GM20431 (cell line): ENCODE measurements at regions not wholly inside any gene's neighbourhood (a gene's known extent, or its start where the extent isn't known, plus 50 kb on each side); places are given as distances from the start of the nearest gene placed in this dataset.

Source experiments
- in situ Hi-C: fragments of 300-500 bp; cut with MseI, MboI; formaldehyde crosslinking; loops from one replicate; pipeline ENCODE4 v1.15.0; 2020; ENCODE audit warnings: low sequenced_read_pairs; ENCODE audit not compliant: unreplicated experiment

GRCh38 chr2:175577368-175577970 lies 396.0 kb upstream of the ATP5MC3 start:
- in situ Hi-C loops, result no loop called here

GRCh38 chr2:175576875-175577274 lies 395.4 kb upstream of the ATP5MC3 start:
- in situ Hi-C loops, result no loop called here

- in situ Hi-C loops, result no loop called here
Measured at GRCh38 chr2:175576270-175576669, 394.8 kb upstream of the ATP5MC3 start.

DNA sequence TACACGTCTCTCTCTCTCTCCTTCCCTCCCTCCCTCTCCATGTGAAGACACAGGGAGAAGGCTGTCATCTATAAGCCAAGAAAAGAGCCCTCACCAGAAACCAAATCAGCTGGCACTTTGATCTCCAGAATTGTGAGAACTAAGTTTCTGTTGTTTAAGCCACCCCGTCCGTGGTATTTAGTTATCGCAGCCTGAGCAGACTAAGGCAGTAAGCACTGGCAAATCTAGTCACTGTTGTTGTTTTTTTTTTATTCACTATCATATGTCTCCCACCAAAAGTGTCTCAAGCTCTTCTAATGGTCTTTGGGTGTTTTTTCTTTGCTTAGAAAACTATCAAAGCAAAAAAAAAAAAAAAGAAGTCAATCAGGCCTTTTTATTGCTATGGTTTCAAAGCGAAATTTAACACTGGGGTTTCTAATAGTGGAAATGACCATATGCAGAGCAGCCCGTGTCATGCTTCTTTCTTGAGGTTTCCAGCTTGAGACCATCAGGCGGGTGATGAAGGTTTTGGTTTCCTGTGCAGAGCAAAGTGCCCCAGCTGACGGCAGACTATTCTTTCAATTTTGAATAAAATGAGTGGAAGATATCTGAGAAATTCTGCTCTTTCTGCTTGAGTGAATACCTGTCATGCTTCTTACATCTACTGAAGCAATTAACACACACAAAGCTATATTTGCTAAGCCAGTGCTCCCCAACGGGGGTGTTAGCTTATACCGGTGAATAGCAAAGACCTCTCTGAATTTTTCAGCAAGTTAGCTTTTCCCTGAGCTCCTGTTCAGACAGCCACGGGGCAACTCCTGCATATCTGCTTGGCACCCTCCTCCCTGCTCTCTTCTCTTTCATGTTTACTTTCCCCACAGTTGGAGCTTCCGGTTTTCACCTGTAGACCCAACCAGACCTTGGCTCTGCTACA lies 394.1 kb upstream of the ATP5MC3 start:
- in situ Hi-C loops, result no loop called here

GRCh38 chr2:175574069-175574468 lies 392.6 kb upstream of the ATP5MC3 start:
- in situ Hi-C loops, result no loop called here

DNA sequence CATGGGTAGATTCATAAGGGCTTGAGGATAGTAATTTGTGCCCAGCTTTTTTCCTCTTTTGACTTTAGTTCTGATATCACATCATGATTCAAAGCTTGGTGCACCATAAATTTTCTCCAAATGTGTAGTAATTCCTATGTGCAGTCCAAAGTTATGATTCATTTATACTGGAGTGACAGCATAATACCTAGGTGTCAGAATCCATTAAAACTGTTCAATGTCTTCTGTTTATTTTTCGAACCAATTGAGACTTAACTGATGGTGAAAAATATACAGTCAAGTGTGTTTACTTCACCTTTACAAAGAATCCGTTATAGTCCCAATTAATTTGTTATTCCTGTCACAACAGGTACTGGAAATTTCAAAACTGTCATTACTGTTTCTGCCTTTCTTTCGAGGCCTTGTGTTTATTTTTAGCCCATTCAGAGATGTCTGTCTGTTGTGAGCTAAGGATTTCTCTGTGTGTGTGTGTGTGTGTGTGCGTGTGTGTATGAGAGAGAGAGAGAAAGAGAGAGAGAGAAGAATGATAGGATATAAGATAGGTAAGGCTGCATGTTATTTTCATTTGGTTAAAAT lies 389.7 kb upstream of the ATP5MC3 start:
- in situ Hi-C loops, result no loop called here

DNA sequence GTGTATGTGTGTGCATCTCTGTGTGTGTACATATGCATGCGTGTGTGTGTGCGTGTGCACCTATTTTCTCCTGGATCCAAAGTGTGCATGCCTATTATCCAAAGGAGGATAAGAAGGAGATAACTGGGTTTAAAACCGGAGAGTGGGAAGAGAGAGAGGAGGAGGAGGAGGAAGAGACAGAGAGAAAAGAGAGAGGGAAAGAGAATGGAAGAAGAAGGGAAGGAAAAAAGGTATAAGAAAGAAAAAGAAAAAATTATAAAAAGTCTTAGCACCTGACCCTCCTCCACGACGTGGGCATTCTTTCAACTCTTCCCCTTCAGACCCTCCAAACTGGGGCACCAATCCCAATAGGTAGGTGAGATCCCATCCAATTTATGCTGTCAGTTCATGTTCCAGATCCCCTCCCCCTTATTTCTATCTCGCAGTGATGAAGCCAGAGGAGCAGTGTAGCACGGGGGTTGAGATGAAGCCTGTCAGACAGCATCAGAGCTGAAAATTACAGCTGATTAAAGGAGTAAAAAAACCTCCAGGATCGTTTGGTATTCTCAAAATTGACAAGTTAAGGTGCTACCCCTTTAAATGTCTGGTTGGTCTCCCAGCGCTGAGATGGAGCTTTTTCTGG lies 386.7 kb upstream of the ATP5MC3 start:
- in situ Hi-C loops, result no loop called here

GRCh38 chr2:175567435-175568061 lies 386.0 kb upstream of the ATP5MC3 start:
- in situ Hi-C loops, result no loop called here

DNA sequence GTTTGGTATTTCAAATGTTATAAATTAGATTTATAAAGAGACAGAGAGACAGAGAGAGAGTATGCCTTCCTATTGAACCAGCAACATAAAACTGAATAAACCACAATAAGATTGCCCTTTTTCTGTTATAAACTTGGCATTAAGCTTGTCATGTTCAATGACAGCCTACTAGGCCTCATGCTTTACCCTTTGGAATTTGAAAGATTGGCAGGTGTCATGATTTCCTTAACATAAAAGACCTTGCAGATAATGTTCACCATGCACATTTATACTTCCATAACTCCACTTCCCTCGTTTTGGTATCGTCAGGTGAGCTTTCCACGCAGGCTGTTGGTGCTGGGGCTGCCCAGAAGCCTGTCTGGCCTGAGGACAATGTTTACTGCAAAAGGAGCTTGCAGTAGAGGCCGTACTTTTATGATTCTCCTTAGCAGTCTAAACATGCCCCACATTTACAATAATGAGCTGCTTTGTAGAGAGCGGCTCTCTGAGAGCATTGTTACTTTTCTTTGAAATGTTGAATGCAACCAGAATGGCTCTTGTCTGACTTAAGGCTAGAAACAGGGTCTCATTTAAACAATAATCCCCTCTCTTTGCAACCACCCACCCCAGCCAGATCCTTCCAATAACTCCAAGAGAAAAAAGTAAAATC lies 379.1 kb upstream of the ATP5MC3 start:
- in situ Hi-C loops, result no loop called here

- in situ Hi-C loops, result no loop called here
Measured at GRCh38 chr2:175559613-175560012, 378.1 kb upstream of the ATP5MC3 start.

DNA sequence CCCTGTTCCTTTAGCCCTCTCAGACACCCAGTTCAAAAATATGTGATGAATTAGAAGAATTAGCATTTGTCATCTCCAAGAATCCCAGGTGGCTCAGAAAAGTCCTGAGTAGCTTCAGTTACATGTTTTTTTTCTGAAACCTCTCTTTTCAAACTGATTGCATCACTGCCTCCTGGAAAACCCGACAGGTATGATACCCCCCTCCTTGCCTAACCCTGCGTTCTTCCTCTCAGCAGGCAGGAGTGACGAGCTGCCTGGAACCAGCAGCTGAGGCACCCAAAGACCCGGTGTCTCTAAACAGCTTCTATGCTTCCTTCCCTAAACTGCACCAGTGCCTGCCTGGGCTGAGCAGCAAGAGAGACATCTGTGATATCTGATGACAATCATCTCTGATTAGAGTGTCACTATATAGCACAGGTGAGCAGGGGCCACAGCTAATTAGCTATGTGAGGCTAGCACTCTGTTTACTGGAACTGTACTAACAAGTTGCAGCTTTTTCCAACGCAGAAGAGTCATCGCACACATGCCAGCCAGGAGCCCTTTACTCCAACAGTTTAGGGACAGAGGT lies 376.4 kb upstream of the ATP5MC3 start:
- in situ Hi-C loops, result no loop called here

DNA sequence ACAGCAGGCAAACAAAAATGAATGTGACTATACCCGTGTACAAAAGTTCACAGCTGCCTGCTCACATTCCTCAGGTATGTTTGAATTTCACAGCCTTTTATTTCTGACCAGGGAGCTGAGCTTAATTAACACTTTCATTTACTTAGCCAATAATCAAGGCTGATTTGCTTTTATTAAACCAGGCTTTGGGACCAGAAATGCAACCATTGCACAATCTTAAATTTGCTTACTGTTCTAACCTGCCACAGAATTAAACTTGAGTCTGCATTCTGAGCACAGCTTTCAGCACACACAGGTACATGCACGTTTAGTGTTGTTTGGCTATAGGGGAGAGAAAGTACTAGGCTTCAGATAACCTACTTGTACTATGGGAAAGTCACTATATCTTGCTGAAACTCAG lies 372.4 kb upstream of the ATP5MC3 start:
- in situ Hi-C loops, result no loop called here

DNA sequence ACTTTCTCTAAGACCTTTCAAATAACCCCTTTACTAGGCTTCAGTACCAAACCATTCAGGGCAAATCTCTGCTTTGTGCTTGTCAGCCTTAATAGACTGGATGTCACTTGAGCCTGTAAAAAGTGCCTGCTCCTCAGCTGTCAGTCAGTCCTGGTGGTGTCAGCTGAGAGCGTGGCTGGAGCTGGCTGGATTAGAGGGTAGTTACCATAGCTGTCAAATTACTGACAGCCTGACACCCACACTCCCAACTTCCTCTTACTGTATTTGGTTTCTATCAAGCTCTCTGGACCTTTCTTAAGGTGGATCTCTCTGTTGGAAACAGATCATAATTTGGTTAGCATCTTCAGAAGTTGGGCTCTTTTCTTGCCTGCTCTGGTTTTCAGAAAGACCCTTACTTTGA lies 371.4 kb upstream of the ATP5MC3 start:
- in situ Hi-C loops, result no loop called here

- in situ Hi-C loops, result no loop called here
Measured at GRCh38 chr2:175540421-175540820, 358.9 kb upstream of the ATP5MC3 start.

- in situ Hi-C loops, result no loop called here
Measured at GRCh38 chr2:175539122-175539521, 357.6 kb upstream of the ATP5MC3 start.

DNA sequence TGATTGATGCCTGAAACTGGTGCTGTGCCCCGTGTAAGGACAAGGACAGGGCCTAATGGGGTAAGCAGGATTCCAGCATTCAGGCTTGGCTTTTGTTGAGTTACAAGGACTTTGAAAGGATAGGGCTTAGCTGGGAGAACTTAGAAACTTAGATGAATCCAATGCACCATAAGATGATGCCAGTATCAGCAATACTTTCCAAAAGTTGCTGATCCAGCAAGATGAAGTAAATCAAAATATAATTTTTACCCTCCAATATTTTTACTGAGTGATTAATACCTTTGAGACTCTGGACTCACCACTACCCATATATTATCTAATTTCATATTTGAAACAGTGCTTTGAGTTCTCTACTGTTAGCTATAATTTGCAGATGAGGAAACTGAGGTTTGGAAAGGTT lies 354.5 kb upstream of the ATP5MC3 start:
- in situ Hi-C loops, result no loop called here

- in situ Hi-C loops, result no loop called here
Measured at GRCh38 chr2:175535631-175536030, 354.1 kb upstream of the ATP5MC3 start.

- in situ Hi-C loops, result no loop called here
Measured at GRCh38 chr2:175525975-175526374, 344.5 kb upstream of the ATP5MC3 start.

DNA sequence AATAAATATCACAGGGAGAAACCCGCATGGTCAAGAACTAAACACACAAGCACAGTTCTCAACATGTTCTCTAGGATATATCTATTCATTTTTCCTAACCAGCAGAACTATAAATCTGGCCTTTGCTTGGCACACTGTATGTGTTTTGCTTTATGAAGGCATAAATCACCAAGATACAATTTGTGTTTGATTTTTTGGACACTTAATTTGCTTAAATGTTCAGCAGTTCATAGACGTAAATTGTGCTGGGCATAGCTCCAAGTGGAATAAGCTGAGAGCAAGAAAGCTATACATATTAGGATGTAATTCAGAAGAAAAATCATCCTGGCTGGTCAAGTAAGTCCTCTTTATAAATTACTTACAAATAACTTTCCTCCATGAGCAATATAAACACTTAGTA lies 341.5 kb upstream of the ATP5MC3 start:
- in situ Hi-C loops, result no loop called here

GRCh38 chr2:175518206-175518605 lies 336.7 kb upstream of the ATP5MC3 start:
- in situ Hi-C loops, result no loop called here
